Ectodermal cell (in vitro differentiated cells): ENCODE measurements at regions not wholly inside any gene's neighbourhood (a gene's known extent, or its start where the extent isn't known, plus 50 kb on each side); places are given as distances from the start of the nearest gene placed in this dataset.

Experiments
- H3K27ac ChIP-seq: 2 replicates; pipeline ENCODE4 v1.7.0; 2013; ENCODE audit warnings: mild to moderate bottlenecking, low read depth, low read length; ENCODE audit not compliant: insufficient read depth, poor library complexity, severe bottlenecking
- H3K27me3 ChIP-seq: 2 replicates; pipeline ENCODE4 v1.7.0; 2013; ENCODE audit warnings: mild to moderate bottlenecking, low read length; ENCODE audit not compliant: insufficient read depth, control insufficient read depth, poor library complexity, severe bottlenecking
- H3K36me3 ChIP-seq: one replicate; pipeline ENCODE4 v1.7.0; 2013; ENCODE audit warnings: low read length; ENCODE audit not compliant: control insufficient read depth, insufficient read depth
- H3K4me1 ChIP-seq: one replicate; pipeline ENCODE4 v1.7.0; 2013; ENCODE audit warnings: low read length; ENCODE audit not compliant: control insufficient read depth, insufficient read depth
- H3K4me3 ChIP-seq: 2 replicates; pipeline ENCODE4 v1.7.0; 2013; ENCODE audit warnings: low read depth, low read length, control low read depth; ENCODE audit not compliant: insufficient read depth
- H3K9me3 ChIP-seq: 2 replicates; pipeline ENCODE4 v1.7.0; 2013; ENCODE audit warnings: mild to moderate bottlenecking, low read length, moderate library complexity; ENCODE audit not compliant: control insufficient read depth
- WGBS, 2 experiments: methylation state at CpG; one replicate each; pipeline ENCODE4 v1.1.7; 2013; ENCODE audit warnings: missing lambda C conversion rate in 2 of 2; 5-methylcytosine and 5-hydroxymethylcytosine counted together

- H3K4me1 ChIP-seq = no peaks in the 10 kb centered on the region
- no peak overlapping the region for H3K27ac ChIP-seq
- H3K36me3 ChIP-seq = no peaks in the 10 kb centered on the region
- no peak overlapping the region for H3K4me3 ChIP-seq
- H3K9me3 ChIP-seq = no peaks in the 10 kb centered on the region
- H3K27me3 ChIP-seq = no peaks in the 10 kb centered on the region
Observed at GRCh38 chr5:23204111-23204510, 303.3 kb upstream of the PRDM9 start.

DNA sequence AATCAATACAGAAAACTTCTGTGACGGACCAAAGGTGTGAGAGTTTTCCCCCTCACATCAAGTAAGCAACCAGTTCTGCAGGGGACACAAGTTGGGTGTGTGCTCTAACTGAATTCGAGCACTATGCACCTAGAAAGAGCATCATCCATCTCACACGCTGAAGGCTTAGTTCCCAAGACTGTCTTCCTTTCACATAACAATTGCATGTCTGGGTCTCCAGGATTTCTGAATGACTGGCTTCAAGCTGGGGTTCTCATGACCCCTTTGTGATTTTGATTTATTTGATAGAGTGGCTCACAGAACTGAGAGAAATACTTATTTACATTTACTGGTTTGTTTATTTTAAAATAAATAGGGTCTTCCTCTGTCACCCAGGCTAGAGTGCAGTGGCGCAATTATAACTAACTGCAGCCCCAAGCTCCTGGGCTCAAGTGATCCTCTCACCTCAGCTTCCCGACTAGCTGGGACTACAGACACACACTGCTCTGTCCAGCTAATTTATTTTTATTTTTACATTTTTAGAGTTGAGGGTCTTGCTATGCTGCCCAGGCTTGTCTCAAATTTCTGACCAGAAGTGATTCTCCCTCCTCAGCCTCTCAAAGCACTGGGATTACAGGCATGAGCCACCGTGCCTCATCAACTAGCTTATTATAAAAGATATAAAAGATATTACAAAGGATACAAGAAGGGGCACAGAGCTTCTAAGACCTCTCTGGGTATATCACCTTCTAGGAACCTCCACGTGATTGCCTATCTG lies 316.7 kb upstream of the CDH12 start:
- Histone ChIP-seq H3K4me1 (no peaks in the 10 kb centered on the region), H3K36me3 (no peaks in the 10 kb centered on the region), H3K4me3 (no peak overlapping the region), H3K27ac (no peak overlapping the region), H3K9me3 (no peaks in the 10 kb centered on the region), H3K27me3 (no peaks in the 10 kb centered on the region)
- WGBS, 2 experiments = 60 to 79% methylated on average over 6 to 7 of the region's 7 CpGs

DNA sequence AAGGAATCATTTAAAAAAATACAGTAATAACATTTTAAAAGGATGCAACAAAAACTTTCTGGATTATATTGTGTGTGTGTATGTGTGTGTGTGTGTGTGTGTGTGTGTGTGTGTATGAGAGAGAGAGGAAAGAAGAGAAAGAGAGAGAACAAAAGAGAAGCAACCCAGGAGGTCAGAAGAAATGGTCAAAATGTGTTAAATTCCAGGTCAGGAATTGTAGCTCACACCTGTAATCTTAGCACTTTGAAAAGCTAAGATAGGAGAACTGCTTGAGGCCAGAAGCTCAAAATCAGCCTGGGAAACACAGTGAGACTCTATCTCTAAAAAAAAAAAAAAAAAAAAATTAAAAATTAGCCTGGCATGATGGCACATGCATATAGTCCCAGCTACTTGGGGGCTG lies 311.8 kb upstream of the CDH12 start:
- Histone ChIP-seq H3K4me3 (no peak overlapping the region), H3K4me1 (no peaks in the 10 kb centered on the region), H3K9me3 (no peaks in the 10 kb centered on the region), H3K36me3 (no peaks in the 10 kb centered on the region), H3K27me3 (no peaks in the 10 kb centered on the region), H3K27ac (no peak overlapping the region)

GRCh38 chr5:23158179-23158578 lies 305.0 kb upstream of the CDH12 start:
- H3K9me3 ChIP-seq = no peaks in the 10 kb centered on the region
- no peaks in the 10 kb centered on the region for H3K36me3 ChIP-seq
- 91 to 100% methylated on average over 2 of the region's 2 CpGs for WGBS, 2 experiments
- no peaks in the 10 kb centered on the region for H3K27me3 ChIP-seq
- no peak overlapping the region for H3K4me3 ChIP-seq
- H3K27ac ChIP-seq = no peak overlapping the region
- no peaks in the 10 kb centered on the region for H3K4me1 ChIP-seq

DNA sequence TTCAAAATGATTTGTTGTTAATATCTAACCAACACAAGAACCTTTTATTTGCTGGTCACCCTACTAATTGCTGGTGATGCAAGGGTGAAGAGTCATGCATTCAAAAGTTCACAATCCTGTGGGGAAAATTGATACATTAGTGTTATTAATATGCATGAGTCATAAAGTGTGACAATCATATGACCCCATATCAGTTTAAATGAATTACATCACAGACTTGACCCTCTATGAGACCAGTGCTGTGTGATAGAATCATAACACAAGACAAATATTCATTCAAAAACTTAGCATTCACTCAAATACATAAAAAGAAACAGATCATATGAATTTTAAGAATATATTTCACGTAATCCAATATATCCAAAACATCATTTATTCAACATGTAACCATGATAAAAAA lies 304.6 kb upstream of the CDH12 start:
- no peaks in the 10 kb centered on the region for H3K36me3 ChIP-seq
- no peaks in the 10 kb centered on the region for H3K27me3 ChIP-seq
- H3K9me3 ChIP-seq = no peaks in the 10 kb centered on the region
- no peak overlapping the region for H3K27ac ChIP-seq
- H3K4me1 ChIP-seq = no peaks in the 10 kb centered on the region
- WGBS, 2 experiments = no CpG with 5 or more reads among the region's 1 CpG
- no peak overlapping the region for H3K4me3 ChIP-seq

- no peaks in the 10 kb centered on the region for H3K36me3 ChIP-seq
- H3K9me3 ChIP-seq = no peaks in the 10 kb centered on the region
- no peak overlapping the region for H3K4me3 ChIP-seq
- 89 to 92% methylated on average over 1 of the region's 1 CpG for WGBS, 2 experiments
- H3K27ac ChIP-seq = no peak overlapping the region
- no peaks in the 10 kb centered on the region for H3K4me1 ChIP-seq
- H3K27me3 ChIP-seq = no peaks in the 10 kb centered on the region
Observed at GRCh38 chr5:23157169-23157568, 304.0 kb upstream of the CDH12 start.

DNA sequence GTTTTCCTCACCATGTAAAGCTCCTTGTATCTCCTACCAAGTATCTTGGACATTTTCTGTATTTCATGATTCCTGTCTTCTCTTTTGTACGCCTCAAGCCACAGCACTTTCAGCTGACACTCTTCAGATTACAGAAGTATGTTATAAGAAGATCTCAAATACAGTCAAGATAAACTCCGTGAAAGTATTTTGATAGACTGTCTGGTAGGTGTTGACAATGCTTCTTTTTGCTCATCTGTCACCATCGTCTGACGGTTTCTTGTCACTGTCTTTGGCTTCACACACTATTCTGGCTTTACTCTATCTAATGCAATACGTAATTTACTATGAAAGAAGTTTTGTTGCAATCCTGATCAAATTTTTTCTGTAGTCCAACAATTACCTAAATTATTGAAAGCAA lies 294.5 kb upstream of the CDH12 start:
- H3K4me3 ChIP-seq = no peak overlapping the region

GRCh38 chr5:23146183-23146582 lies 293.0 kb upstream of the CDH12 start:
- WGBS, 2 experiments = 96 to 98% methylated on average over 11 of the region's 11 CpGs
- H3K27ac ChIP-seq = no peak overlapping the region
- no peaks in the 10 kb centered on the region for H3K36me3 ChIP-seq
- no peaks in the 10 kb centered on the region for H3K27me3 ChIP-seq
- H3K4me1 ChIP-seq = no peaks in the 10 kb centered on the region
- H3K4me3 ChIP-seq = no peak overlapping the region
- H3K9me3 ChIP-seq = no peaks in the 10 kb centered on the region

More for the DNA sequence above, 294.5 kb upstream of the CDH12 start:
- H3K4me1 ChIP-seq = no peaks in the 10 kb centered on the region
- H3K9me3 ChIP-seq = no peaks in the 10 kb centered on the region
- H3K27ac ChIP-seq = no peak overlapping the region
- WGBS, 2 experiments = 94 to 96% methylated on average over 5 of the region's 5 CpGs
- no peaks in the 10 kb centered on the region for H3K36me3 ChIP-seq
- H3K27me3 ChIP-seq = no peaks in the 10 kb centered on the region

- WGBS, 2 experiments = 22% methylated on average over 3 of the region's 4 CpGs; no CpG with 5 or more reads in 1 of the 2 experiments
Observed at GRCh38 chr5:23139338-23140171, 286.4 kb upstream of the CDH12 start.

DNA sequence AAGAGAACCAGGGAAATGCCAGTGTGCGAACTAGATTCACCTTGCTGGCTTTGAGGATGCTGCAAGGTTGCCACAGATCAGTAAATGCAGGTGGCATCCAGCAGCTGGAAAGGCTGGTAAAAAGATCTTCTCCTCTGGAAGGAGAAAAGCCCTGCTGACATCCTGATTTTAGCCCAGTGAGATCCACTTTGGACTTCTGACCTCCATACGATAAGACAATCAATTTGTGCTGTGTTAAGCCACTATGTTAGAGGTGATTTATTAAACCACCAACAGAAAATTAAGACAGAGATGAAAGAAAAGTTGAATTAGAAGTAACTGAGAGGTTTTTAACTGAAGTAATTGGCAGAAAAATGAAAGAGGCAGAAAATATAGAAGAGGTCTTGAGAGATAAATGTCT lies 283.8 kb upstream of the CDH12 start:
- no peaks in the 10 kb centered on the region for H3K36me3 ChIP-seq
- no peak overlapping the region for H3K27ac ChIP-seq
- H3K9me3 ChIP-seq = no peaks in the 10 kb centered on the region
- no peak overlapping the region for H3K4me3 ChIP-seq
- no peaks in the 10 kb centered on the region for H3K4me1 ChIP-seq
- 92 to 98% methylated on average over 1 to 2 of the region's 2 CpGs for WGBS, 2 experiments
- no peaks in the 10 kb centered on the region for H3K27me3 ChIP-seq

More at GRCh38 chr5:23139338-23140171, 286.4 kb upstream of the CDH12 start:
- Histone ChIP-seq H3K9me3 (no peaks in the 10 kb centered on the region), H3K36me3 (no peaks in the 10 kb centered on the region), H3K4me3 (no peak overlapping the region), H3K4me1 (no peaks in the 10 kb centered on the region), H3K27ac (no peak overlapping the region), H3K27me3 (no peaks in the 10 kb centered on the region)
